KMS-11 (cell line): ENCODE measurements at regions not wholly inside any gene's neighbourhood (a gene's known extent, or its start where the extent isn't known, plus 50 kb on each side); places are given as distances from the start of the nearest gene placed in this dataset.

Experiments
- H2AFZ ChIP-seq: fragments of 200-600 bp; sonication (generic); 2 replicates; pipeline ENCODE4 v1.6.1; 2016; ENCODE audit warnings: antibody characterized with exemption, mixed run types, low read depth
- H3K27ac ChIP-seq: fragments of 200-600 bp; sonication (generic); 2 replicates; pipeline ENCODE4 v1.6.1; 2016; ENCODE audit warnings: mild to moderate bottlenecking, mixed run types
- H3K27me3 ChIP-seq: fragments of 200-600 bp; sonication (generic); 2 replicates; pipeline ENCODE4 v1.6.1; 2017; ENCODE audit warnings: mild to moderate bottlenecking, low read depth, mixed run types, moderate library complexity; ENCODE audit not compliant: insufficient read depth
- H3K36me3 ChIP-seq: fragments of 200-600 bp; sonication (generic); 2 replicates; pipeline ENCODE4 v1.6.1; 2017; ENCODE audit warnings: mild to moderate bottlenecking, mixed run types; ENCODE audit not compliant: insufficient read depth
- H3K4me1 ChIP-seq: fragments of 200-600 bp; sonication (generic); 2 replicates; pipeline ENCODE4 v1.6.1; 2016; ENCODE audit warnings: mild to moderate bottlenecking, low read depth, mixed run types; ENCODE audit not compliant: poor library complexity, severe bottlenecking
- H3K4me2 ChIP-seq: fragments of 200-600 bp; sonication (generic); 2 replicates; pipeline ENCODE4 v1.7.0; 2016; ENCODE audit warnings: mild to moderate bottlenecking, mixed run types
- H3K4me3 ChIP-seq: fragments of 200-600 bp; sonication (generic); IDR thresholded peaks from 2 replicates; pipeline ENCODE4 v1.6.1; 2017; ENCODE audit warnings: low read depth, low read length, mixed read lengths; ENCODE audit not compliant: insufficient read depth
- H3K79me2 ChIP-seq: fragments of 200-600 bp; sonication (generic); 2 replicates; pipeline ENCODE4 v1.6.1; 2016; ENCODE audit warnings: low read depth, mixed run types; ENCODE audit not compliant: insufficient read depth
- H3K9ac ChIP-seq: fragments of 200-600 bp; sonication (generic); 2 replicates; pipeline ENCODE4 v1.6.1; 2016; ENCODE audit warnings: mild to moderate bottlenecking, mixed run types
- H4K20me1 ChIP-seq: fragments of 200-600 bp; sonication (generic); 2 replicates; pipeline ENCODE4 v1.6.1; 2016; ENCODE audit warnings: mild to moderate bottlenecking, mixed run types; ENCODE audit not compliant: insufficient read depth
- TF ChIP-seq, protein P1 (sequence below): fragments of 200-600 bp; sonication (generic); conservative IDR thresholded peaks from 2 replicates; pipeline ENCODE4 v1.6.1; 2017; ENCODE audit warnings: low read depth, mild to moderate bottlenecking, antibody characterized with exemption, low read length, moderate library complexity, mixed read lengths

DNA sequence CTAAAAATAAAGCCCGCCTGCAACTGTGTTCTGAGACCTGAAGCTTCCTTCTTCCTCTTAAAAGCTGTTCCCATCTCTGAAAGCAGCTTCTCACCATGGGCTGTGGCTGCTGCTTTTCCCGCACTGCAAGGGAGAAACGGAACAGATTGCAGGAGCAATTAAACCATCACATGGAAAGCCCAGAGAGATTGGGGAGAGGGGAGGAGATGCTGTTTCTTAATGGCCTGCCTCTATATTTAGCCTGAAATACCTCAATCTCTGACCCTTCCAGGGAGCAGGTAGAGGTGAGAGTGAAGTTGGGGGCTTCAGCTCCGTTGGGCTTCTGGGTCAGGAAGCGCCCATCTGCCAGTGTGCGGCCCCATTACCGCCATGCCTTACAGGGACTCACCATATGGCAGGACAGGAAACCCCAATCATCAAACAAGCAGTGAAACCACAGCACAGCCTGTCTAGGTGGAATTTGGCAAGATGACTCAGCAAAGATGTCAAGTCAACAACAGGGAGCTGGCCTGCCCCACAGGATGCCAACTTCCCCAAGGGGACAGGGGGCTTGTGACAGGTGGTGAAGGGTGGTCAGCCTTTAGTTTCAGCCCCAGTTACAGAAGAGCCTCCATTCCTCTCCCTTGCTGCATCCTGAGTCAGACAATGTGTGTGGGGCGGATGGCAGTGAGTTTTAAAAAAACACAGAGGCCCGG is 286.6 kb upstream of the CCL2 start:
- H3K27me3 ChIP-seq: no peaks in the 10 kb centered on the region
- H3K27ac ChIP-seq: peak overlapping the region; percentile 77
- TF ChIP-seq, protein P1, sequence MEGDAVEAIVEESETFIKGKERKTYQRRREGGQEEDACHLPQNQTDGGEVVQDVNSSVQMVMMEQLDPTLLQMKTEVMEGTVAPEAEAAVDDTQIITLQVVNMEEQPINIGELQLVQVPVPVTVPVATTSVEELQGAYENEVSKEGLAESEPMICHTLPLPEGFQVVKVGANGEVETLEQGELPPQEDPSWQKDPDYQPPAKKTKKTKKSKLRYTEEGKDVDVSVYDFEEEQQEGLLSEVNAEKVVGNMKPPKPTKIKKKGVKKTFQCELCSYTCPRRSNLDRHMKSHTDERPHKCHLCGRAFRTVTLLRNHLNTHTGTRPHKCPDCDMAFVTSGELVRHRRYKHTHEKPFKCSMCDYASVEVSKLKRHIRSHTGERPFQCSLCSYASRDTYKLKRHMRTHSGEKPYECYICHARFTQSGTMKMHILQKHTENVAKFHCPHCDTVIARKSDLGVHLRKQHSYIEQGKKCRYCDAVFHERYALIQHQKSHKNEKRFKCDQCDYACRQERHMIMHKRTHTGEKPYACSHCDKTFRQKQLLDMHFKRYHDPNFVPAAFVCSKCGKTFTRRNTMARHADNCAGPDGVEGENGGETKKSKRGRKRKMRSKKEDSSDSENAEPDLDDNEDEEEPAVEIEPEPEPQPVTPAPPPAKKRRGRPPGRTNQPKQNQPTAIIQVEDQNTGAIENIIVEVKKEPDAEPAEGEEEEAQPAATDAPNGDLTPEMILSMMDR: no peak

DNA sequence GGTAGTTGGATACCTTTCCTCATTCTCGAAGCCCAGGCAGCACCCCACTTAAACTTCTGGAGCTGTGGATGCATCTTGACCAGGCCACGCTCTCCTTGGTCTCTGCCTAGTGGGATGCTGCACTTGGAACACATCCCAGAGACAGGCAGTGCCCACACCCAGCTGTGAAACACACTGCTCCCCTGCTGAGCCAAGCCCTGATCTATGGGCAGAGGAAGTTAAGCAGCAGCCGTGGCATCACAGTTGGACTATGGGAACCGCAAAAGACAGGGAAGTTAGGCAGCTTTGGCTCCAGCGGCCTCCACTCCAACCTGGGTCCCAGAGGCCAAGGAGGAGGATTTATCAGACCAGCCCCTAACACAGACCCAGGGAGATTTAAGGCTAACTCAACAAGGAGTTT is 284.8 kb upstream of the CCL2 start:
- no peaks in the 10 kb centered on the region for H3K27me3 ChIP-seq
- H4K20me1 ChIP-seq: no peaks in the 10 kb centered on the region
- TF ChIP-seq, protein P1: no peak
- no peak overlapping the region for H3K4me3 ChIP-seq
- H3K79me2 ChIP-seq: no peaks in the 10 kb centered on the region
- H3K36me3 ChIP-seq: no peaks in the 10 kb centered on the region
- H2AFZ ChIP-seq: no peak overlapping the region
- peaks cover 36% of the 10 kb centered on the region for H3K4me1 ChIP-seq
- no peak overlapping the region for H3K27ac ChIP-seq
- H3K9ac ChIP-seq: no peak overlapping the region
- H3K4me2 ChIP-seq: no peak overlapping the region

More for the DNA sequence above, 286.6 kb upstream of the CCL2 start:
- Histone ChIP-seq H3K9ac (peak overlapping the region; percentile 53; the same call in 1 of the 2 replicates), H3K4me3 (no peak overlapping the region), H3K36me3 (no peaks in the 10 kb centered on the region), H3K4me2 (peak overlapping the region; percentile 75), H2AFZ (peak overlapping the region; percentile 87), H3K79me2 (no peaks in the 10 kb centered on the region), H3K4me1 (peaks cover 52% of the 10 kb centered on the region), H4K20me1 (no peaks in the 10 kb centered on the region)

DNA sequence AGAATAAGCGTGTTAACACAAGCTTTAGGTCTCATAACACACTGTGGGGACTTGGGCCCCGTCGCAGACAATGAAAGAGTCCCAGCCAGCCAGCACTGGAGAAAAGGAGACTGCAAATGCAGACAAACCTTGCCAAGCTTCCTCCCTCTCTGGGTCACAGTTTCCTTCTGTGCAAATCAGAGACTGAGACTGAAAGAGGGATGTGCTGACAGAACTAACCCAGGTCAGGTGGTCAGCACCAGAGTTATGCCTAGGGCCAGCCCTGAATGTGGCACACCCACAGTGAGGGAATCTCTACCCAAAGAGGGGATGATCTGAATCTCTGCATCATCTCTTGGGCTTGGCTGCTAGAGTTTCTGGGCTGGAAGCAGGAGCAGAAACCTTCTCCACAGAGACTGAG is 282.3 kb upstream of the CCL2 start:
- TF ChIP-seq, protein P1: no peak
- Histone ChIP-seq H3K27ac (no peak overlapping the region), H3K36me3 (no peaks in the 10 kb centered on the region), H3K79me2 (no peaks in the 10 kb centered on the region), H4K20me1 (no peaks in the 10 kb centered on the region), H3K4me1 (peaks cover 28% of the 10 kb centered on the region), H2AFZ (no peak overlapping the region; the same call in 1 of the 2 replicates), H3K4me2 (no peak overlapping the region; the same call in 1 of the 2 replicates), H3K4me3 (no peak overlapping the region), H3K9ac (no peak overlapping the region), H3K27me3 (no peaks in the 10 kb centered on the region)

DNA sequence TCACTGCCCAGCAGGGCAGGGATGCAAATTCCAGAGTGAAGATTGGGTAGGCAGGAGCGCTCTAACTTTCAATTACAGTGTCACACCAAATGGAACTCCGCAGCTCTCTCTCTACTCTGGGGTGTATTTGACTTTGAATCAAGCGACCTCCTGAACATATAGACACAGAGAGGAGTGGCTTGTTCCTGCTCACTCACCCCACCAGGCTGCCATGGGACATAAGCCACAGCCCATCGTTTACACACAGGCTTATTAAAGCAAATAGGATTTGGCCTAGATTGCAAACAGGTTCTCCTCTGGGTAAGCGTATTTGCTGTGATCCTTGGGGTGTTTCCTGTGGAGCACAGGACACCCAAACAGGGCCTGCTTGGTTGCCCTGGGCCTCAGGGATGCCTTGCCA is 281.6 kb upstream of the CCL2 start:
- H3K27ac ChIP-seq: no peak overlapping the region
- no peaks in the 10 kb centered on the region for H3K79me2 ChIP-seq
- no peak overlapping the region for H3K9ac ChIP-seq
- no peaks in the 10 kb centered on the region for H4K20me1 ChIP-seq
- no peak overlapping the region for H2AFZ ChIP-seq
- H3K4me2 ChIP-seq: no peak overlapping the region
- no peak overlapping the region for H3K4me3 ChIP-seq
- peaks cover 21% of the 10 kb centered on the region for H3K4me1 ChIP-seq
- H3K27me3 ChIP-seq: no peaks in the 10 kb centered on the region
- TF ChIP-seq, protein P1: no peak
- no peaks in the 10 kb centered on the region for H3K36me3 ChIP-seq
